Natural killer cell (primary cell): ENCODE measurements at regions not wholly inside any gene's neighbourhood (a gene's known extent, or its start where the extent isn't known, plus 50 kb on each side); places are given as distances from the start of the nearest gene placed in this dataset.

Source experiments
- ATAC-seq, 3 donors: fragments of 150-1000 bp in 2 of 3; fragments of 200-7000 bp in 1 of 3; cut with Tn5 transposase; 1 replicate in 1 of 3; 2 replicates in 2 of 3; pipeline ENCODE4 v1.10.0; 2021; ENCODE audit warnings: mild to moderate bottlenecking in 2 of 3, moderate library complexity in 2 of 3
- DNase-seq, 2 donors: peaks; one replicate each; pipeline versions ENCODE4 v3.0.0 to v3.0.0-alpha.2; 2013 to 2021; ENCODE audit warnings: mixed read lengths in 1 of 2
- H3K27ac ChIP-seq: one replicate; pipeline ENCODE4 v1.5.1; 2013; ENCODE audit warnings: mild to moderate bottlenecking, low read length
- H3K27me3 ChIP-seq: one replicate; pipeline ENCODE4 v1.6.1; 2013; ENCODE audit warnings: low read length; ENCODE audit not compliant: control insufficient read depth, insufficient read depth
- H3K36me3 ChIP-seq: one replicate; pipeline ENCODE4 v1.6.1; 2013; ENCODE audit warnings: low read length; ENCODE audit not compliant: control insufficient read depth, insufficient read depth
- H3K4me1 ChIP-seq: one replicate; pipeline ENCODE4 v1.6.1; 2013; ENCODE audit warnings: low read length; ENCODE audit not compliant: control insufficient read depth, insufficient read depth
- H3K4me3 ChIP-seq: one replicate; pipeline ENCODE4 v1.5.1; 2013; ENCODE audit warnings: low read length
- H3K9me3 ChIP-seq: one replicate; pipeline ENCODE4 v1.6.1; 2013; ENCODE audit warnings: low read length; ENCODE audit not compliant: control insufficient read depth, insufficient read depth
- H3K27ac Mint-ChIP-seq, 2 donors: one replicate each; pipeline ENCODE4 v1.8.0; 2022; ENCODE audit warnings: mild to moderate bottlenecking in 2 of 2, mixed read lengths in 2 of 2, moderate library complexity in 1 of 2
- H3K27me3 Mint-ChIP-seq, 2 donors: one replicate each; pipeline ENCODE4 v1.8.0; 2022; ENCODE audit warnings: low read depth in 2 of 2, mixed read lengths in 2 of 2
- H3K36me3 Mint-ChIP-seq: one replicate; pipeline ENCODE4 v1.8.0; 2022; ENCODE audit warnings: mixed read lengths
- H3K4me1 Mint-ChIP-seq, 2 donors: one replicate each; pipeline ENCODE4 v1.8.0; 2022; ENCODE audit warnings: mixed read lengths in 2 of 2
- H3K4me3 Mint-ChIP-seq: one replicate; pipeline ENCODE4 v1.8.0; 2022; ENCODE audit warnings: mild to moderate bottlenecking, moderate library complexity, mixed read lengths
- H3K9me3 Mint-ChIP-seq, 2 donors: one replicate each; pipeline ENCODE4 v1.8.0; 2022; ENCODE audit warnings: mixed read lengths in 2 of 2
- WGBS: methylation state at CpG from one replicate; pipeline ENCODE4 v1.1.7; 2013; ENCODE audit warnings: missing lambda C conversion rate; ENCODE audit not compliant: insufficient coverage; 5-methylcytosine and 5-hydroxymethylcytosine counted together
- intact Hi-C: fragments of 100-400 bp; cut with micrococcal nuclease; formaldehyde crosslinking; loops from one replicate; pipeline ENCODE4 v1.14.2; 2022
- TF ChIP-seq, protein P1 (sequence below): fragments of 200-600 bp; IDR thresholded peaks from one replicate; pipeline ENCODE4 v1.8.0; 2022; ENCODE audit warnings: antibody characterized with exemption

DNA sequence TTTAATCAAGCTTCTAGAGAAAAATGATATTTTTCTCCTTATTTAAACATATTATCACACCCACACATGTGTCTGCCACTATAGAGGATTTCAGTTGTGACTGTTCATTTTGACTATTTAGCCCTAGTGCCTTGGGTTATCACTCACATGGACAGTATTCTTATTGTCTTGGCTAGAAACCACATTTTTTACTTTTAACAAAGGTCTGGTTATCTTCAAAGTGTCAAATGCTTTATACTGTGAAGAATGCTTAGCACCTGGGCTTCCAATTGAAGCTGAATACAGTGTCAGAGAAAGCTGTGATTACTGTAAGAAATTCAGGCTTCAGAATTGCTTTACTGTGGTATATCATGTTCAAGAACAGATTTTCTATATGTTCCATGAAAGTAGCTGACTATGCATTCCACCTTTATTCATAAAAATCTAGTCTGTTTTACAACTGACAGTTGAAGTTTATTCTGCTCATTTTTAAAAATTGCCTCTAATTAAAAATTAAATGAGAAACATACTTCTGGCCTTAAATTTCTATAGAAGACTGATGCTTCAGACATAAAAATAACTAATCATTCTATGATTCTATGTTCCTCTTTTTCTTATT, 278.6 kb downstream of the SEMA3D start:
- TF ChIP-seq, protein P1, sequence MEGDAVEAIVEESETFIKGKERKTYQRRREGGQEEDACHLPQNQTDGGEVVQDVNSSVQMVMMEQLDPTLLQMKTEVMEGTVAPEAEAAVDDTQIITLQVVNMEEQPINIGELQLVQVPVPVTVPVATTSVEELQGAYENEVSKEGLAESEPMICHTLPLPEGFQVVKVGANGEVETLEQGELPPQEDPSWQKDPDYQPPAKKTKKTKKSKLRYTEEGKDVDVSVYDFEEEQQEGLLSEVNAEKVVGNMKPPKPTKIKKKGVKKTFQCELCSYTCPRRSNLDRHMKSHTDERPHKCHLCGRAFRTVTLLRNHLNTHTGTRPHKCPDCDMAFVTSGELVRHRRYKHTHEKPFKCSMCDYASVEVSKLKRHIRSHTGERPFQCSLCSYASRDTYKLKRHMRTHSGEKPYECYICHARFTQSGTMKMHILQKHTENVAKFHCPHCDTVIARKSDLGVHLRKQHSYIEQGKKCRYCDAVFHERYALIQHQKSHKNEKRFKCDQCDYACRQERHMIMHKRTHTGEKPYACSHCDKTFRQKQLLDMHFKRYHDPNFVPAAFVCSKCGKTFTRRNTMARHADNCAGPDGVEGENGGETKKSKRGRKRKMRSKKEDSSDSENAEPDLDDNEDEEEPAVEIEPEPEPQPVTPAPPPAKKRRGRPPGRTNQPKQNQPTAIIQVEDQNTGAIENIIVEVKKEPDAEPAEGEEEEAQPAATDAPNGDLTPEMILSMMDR = no peak
- no peaks in the 10 kb centered on the region for H3K36me3 Mint-ChIP-seq
- intact Hi-C loops = no loop called here
- Histone ChIP-seq H3K36me3 (no peaks in the 10 kb centered on the region), H3K9me3 (peaks cover 1% of the 10 kb centered on the region), H3K27me3 (no peaks in the 10 kb centered on the region), H3K4me1 (no peaks in the 10 kb centered on the region), H3K27ac (no peak overlapping the region), H3K4me3 (no peak overlapping the region)
- no peak overlapping the region for H3K27ac Mint-ChIP-seq
- no peak for ATAC-seq
- peaks cover 7 to 8% of the 10 kb centered on the region in 2 donors for H3K9me3 Mint-ChIP-seq
- H3K4me1 Mint-ChIP-seq = no peaks in the 10 kb centered on the region
- no peak overlapping the region for H3K4me3 Mint-ChIP-seq
- no peaks in the 10 kb centered on the region for H3K27me3 Mint-ChIP-seq
- no peak for DNase-seq

DNA sequence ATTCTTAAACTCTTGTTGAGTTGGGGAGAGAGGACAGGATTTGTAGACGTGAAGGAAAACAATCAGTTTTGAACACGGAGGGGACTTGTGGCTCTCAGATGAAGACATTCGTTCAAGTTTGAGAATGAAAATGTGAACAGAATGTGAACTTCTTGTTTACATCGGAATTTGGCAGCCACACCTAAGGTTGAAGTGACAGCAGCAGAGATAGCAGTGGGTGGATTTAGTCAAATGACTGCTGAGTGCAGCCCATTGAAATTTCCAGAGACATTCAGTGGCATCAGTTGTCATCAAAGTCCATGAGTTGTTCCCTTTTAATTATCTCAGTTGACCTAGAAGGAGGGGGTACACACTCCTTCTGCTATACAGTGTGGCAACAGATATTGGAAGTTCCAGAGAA, 280.0 kb downstream of the SEMA3D start:
- intact Hi-C loops = no loop called here

DNA sequence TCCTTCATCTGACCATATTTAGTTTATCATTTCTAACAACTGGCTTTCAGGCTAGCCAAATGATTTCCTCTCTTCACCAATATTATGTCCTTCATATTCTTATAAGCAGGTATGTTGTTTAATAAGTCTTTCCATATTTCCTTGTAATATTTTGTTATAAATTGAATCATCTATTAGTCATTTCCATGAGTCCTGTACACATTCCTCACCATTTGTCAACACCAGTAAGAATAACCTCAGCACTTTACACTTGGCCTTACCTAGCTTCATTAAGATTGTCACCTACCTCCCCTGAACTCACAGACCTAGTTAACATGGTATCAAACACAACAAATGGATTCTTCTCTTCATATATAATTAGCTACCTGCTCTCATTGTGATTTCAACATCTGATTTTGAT, 282.3 kb downstream of the SEMA3D start:
- Mint-ChIP-seq H3K4me1 (no peaks in the 10 kb centered on the region), H3K36me3 (no peaks in the 10 kb centered on the region), H3K27me3 (no peaks in the 10 kb centered on the region), H3K27ac (no peak overlapping the region), H3K9me3 (peaks cover 7 to 9% of the 10 kb centered on the region in 2 donors), H3K4me3 (no peak overlapping the region)
- Histone ChIP-seq H3K27ac (no peak overlapping the region), H3K27me3 (no peaks in the 10 kb centered on the region), H3K4me3 (no peak overlapping the region), H3K9me3 (no peaks in the 10 kb centered on the region), H3K4me1 (no peaks in the 10 kb centered on the region), H3K36me3 (no peaks in the 10 kb centered on the region)
- TF ChIP-seq, protein P1 = no peak
- DNase-seq = no peak
- intact Hi-C loops = no loop called here
- ATAC-seq = no peak

More for the DNA sequence above, 280.0 kb downstream of the SEMA3D start:
- Histone ChIP-seq H3K4me3 (no peak overlapping the region), H3K27ac (no peak overlapping the region), H3K27me3 (no peaks in the 10 kb centered on the region), H3K4me1 (no peaks in the 10 kb centered on the region), H3K36me3 (no peaks in the 10 kb centered on the region), H3K9me3 (no peaks in the 10 kb centered on the region)
- Mint-ChIP-seq H3K27ac (no peak overlapping the region), H3K27me3 (no peaks in the 10 kb centered on the region), H3K4me3 (no peak overlapping the region), H3K9me3 (peaks cover 7 to 12% of the 10 kb centered on the region in 2 donors), H3K4me1 (no peaks in the 10 kb centered on the region), H3K36me3 (no peaks in the 10 kb centered on the region)
- WGBS = 92% methylated on average over 4 of the region's 4 CpGs
- DNase-seq (no peak), ATAC-seq (no peak)
- TF ChIP-seq, protein P1 = no peak

DNA sequence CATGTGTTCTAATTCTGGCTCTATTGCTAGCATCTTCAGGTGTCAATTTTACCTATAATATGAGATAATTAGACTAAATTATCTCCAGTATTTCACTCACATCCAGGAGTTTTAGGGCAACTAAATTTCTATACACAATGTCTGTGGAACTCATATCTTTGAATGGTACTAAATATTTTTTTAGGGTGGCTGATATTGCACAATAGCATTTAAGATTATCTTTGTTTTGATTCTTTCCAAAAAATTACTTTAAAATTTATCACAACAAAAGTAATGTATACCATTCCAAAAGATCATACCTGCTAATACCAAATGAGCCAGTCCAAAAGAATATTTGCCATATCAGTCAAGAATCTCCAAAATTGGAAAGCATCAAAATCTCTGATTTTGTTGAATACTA, 285.5 kb downstream of the SEMA3D start:
- H3K27ac Mint-ChIP-seq = no peak overlapping the region
- no peaks in the 10 kb centered on the region for H3K36me3 Mint-ChIP-seq
- no peak for ATAC-seq
- no peak for DNase-seq
- H3K4me1 ChIP-seq = no peaks in the 10 kb centered on the region
- no peaks in the 10 kb centered on the region for H3K27me3 ChIP-seq
- TF ChIP-seq, protein P1 = no peak
- no peak overlapping the region for H3K27ac ChIP-seq
- H3K4me3 Mint-ChIP-seq = no peak overlapping the region
- intact Hi-C loops = no loop called here
- no peaks in the 10 kb centered on the region for H3K27me3 Mint-ChIP-seq
- no peaks in the 10 kb centered on the region for H3K9me3 ChIP-seq
- H3K36me3 ChIP-seq = no peaks in the 10 kb centered on the region
- no peak overlapping the region for H3K4me3 ChIP-seq
- peaks cover 13 to 19% of the 10 kb centered on the region in 2 donors for H3K9me3 Mint-ChIP-seq
- H3K4me1 Mint-ChIP-seq = no peaks in the 10 kb centered on the region
